GM18520 (cell line): ENCODE measurements at regions not wholly inside any gene's neighbourhood (a gene's known extent, or its start where the extent isn't known, plus 50 kb on each side); places are given as distances from the start of the nearest gene placed in this dataset.

ENCODE experiments used
- ATAC-seq: cut with Tn5 transposase; IDR thresholded peaks from one replicate; pipeline ENCODE4 v1.9.1; 2021; ENCODE audit not compliant: unreplicated experiment

GRCh38 chr20:10861090-10861489 lies 187.3 kb upstream of the JAG1 start:
- no peak for ATAC-seq

GRCh38 chr20:10861619-10862018 lies 187.8 kb upstream of the JAG1 start:
- ATAC-seq: no peak

DNA sequence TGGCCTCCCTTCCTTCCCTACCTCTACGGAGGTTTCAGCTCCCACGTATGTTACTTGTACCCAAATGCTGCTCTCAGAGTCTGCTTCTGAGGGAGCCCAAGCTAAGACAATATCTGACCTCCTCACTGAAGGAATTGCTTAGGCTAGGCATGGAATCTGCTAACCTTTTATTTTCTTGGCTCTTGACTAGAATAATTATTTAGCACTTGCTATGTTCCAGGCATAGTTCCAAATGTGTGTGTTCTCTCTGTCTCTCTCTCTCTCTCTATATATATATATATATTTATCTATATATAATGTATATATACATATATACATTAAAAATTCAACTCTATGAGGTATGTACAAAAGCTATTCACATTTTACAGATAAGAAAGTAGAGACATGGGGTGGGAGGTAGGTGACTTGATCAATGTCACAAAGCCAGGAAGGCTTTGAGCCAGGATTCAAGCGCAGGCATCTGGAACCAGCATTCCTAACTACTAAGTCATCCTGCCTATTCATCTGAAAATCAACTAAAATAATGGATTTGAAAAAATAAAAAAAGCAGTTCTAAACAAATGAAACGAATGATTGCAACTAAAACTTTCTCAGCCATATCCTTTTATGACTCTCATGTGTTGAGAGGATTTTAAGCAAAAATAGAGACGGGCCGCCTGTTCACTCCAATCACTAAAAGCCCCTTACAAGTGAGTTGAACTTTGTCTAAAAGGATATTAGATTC lies 189.7 kb upstream of the JAG1 start:
- ATAC-seq: no peak

DNA sequence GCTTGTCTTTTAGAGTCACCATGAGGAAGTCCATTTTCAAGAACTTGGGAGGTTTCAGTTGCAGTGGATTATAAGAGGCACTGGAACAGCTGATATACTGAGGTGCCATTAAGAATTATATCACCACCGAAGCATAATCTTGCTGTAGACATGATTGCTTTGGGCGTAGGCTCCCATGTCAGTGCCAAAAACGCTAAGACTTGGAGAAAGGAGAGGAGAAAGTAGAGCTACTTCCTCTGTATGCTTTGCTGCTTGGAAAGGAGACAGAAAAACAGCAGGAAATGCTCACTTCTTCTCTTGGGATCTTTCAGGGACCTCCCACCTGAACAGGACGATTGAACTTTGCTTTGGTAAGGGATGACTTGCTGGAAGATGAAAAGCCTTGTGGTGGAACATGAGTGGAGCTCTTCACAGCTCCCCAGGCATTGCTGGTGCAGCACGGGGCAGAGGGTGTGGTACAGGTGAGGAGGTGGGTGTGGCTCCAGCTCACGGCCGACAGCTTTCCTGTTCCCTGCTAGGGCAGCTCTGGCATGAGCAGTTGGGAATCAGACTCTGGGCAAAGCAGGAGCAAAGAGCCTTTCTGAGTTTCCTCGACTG lies 190.4 kb upstream of the JAG1 start:
- ATAC-seq: no peak

GRCh38 chr20:10868299-10868698 lies 194.5 kb upstream of the JAG1 start:
- no peak for ATAC-seq

DNA sequence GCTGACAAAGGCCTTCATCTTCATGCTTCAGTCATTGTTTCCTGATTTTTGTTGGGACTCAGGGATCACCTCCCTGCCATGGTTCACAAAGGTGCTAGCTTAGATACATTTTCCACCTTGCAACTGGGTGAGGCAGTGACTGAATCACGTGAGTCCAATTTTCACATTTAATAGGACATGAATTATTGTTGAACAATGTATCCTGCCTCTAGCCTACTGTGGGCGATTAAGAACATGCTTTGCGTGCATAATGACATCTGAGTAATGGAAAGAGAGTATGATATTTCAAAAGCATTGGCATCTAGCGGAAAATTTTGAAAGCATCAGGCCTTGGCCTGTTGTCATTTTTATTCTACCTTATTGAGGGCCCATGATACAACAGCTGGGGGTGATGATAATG lies 199.2 kb upstream of the JAG1 start:
- ATAC-seq: no peak

GRCh38 chr20:10875653-10876052 lies 201.9 kb upstream of the JAG1 start:
- ATAC-seq: no peak

GRCh38 chr20:10876558-10876957 lies 202.8 kb upstream of the JAG1 start:
- ATAC-seq: no peak

DNA sequence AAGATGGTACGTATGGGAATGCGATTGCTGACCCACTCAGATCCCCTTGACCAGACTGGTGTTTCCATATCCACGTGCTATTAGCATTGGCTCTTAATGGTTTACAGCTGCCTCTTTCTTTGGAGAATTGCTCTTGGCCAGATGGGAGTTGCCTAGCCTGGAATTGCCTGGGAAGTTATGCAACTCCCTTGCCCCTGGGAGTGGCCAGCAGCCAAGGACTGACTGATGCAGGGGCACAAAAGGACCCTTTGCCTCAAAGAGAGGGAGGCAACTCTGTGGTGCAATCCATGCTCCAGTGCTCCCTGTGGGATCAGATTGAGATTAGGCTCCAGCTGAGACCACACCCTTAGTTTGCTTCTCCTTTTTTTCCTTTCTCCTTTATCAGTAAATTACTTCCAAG lies 203.5 kb upstream of the JAG1 start:
- no peak for ATAC-seq

DNA sequence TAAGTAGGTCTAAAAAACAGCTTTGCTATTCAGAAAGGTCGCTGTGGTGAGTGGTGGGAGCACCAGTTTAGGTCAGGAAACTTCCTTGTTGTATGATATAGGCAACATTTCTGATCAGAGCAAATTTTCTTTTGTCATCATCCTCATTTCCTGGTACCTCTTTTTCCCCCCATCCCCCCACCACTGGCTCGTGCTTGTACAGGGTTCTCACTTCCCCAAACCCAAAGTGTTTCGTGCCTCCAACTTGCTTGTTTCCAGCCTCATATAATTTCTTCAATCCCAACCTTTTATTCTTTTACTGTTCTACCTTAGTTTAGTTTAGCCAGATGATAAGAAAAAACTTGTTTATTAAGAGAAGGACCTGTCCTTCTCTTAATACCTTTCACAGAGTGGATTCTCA lies 209.4 kb upstream of the JAG1 start:
- no peak for ATAC-seq

DNA sequence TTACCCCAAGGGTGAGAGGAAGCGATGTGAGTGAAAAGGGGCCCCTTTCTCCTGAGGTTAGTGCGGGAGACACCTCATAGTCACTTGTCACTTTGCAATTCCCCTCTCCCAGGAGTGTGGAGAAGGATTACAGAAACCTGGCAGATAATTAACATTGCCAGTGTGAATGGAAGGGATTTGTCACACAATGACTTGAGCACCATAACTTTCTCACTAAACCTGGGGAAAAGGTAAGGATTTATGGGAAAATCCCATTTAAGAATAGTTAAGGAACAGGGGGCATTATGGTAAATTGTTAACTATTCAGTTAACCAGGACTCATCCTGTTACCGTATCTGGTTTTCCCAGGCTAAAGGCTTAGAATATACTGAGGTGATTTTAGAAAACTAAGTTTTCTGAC lies 219.5 kb upstream of the JAG1 start:
- ATAC-seq: no peak

DNA sequence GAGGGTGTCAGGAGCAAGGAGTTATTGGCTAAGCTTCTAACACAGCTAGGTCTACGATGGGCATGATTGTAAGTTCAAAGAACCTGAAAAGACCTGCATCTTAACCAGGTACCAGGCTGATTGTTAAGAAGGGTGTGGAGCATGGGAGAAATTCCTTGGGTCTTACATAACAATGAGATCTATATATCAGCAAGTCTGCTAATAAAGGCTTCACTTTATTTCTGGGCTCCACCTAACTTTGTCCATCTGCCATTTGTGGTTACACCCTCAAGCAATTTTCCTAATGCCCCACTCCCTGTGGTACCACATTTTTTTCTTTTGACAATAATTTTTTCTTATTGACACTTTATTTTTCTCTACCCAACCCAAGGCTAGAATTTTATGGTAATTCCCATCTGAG lies 223.5 kb upstream of the JAG1 start:
- ATAC-seq: no peak

GRCh38 chr20:10898552-10898951 lies 224.8 kb upstream of the JAG1 start:
- no peak for ATAC-seq

GRCh38 chr20:10902174-10902573 lies 228.4 kb upstream of the JAG1 start:
- ATAC-seq: no peak

- no peak for ATAC-seq
Measured at GRCh38 chr20:10902576-10903282, 228.9 kb upstream of the JAG1 start.

GRCh38 chr20:10906834-10907233 lies 233.0 kb upstream of the JAG1 start:
- no peak for ATAC-seq

DNA sequence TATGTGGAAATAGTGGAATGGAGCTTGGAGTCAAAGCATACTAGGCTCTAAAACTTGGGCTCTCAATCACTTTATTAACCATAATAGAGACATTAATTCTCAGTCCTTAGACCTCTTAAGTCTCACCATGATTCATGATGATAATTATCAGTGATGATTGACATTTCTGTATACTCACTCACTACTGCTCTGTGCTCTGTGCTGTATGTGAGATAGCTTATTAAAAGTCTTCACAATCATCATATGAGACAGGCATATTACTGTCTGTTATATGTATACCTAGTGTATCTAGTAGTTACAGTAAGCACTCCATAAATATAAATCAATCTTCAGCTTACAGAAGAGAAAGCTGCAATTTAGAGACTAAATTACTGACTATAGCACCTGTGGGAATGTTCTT lies 236.0 kb upstream of the JAG1 start:
- no peak for ATAC-seq

DNA sequence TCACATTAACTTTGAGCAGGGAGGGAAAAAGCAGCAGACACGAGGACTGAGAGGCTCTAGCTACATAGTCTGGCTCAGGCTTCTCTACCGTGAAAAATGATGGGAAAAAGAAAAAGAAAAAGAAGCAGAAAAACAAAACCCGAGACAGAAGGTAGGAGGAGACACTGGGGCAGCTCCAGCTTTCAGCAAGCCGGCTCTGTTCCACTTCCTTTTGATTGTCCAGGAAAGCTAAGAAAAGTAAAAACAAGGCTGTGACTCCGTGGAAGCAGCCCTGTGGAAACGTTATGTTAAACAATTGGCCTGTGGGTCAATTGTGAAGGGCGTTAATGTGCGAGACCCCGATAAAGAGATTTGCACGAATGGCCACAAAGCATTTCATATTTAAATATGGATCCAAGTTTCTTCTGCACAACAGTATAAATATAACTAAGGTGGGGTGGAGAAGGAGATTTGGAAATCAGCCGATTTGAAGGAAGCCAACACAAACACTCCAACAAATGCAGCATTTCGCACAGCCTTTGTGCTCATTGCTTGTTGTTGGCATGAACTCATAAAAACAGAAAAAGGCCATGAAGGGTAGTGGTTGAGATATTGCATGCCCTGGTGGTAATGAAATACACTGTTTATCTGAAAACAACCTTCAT lies 236.9 kb upstream of the JAG1 start:
- ATAC-seq: no peak

DNA sequence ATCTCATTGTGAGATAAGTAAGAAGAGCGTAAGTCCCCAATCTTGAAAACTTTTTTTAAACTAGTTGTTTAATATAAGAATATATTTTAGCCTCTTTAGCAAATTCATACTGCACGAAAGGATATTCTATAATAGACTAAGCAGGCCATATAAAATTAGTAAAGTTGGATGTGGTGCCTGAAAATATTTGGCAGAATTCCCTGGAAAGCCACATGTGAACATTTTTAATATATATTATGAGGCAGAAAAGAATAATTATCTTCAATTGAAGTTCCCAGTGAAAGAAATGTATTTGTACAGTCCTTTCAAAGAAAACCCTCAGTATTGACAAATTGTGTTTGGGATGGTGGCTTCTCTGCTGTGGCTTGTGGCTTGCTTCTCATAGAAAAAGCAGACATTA lies 237.5 kb upstream of the JAG1 start:
- ATAC-seq: no peak

- ATAC-seq: no peak
Measured at GRCh38 chr20:10915815-10916214, 242.0 kb upstream of the JAG1 start.

DNA sequence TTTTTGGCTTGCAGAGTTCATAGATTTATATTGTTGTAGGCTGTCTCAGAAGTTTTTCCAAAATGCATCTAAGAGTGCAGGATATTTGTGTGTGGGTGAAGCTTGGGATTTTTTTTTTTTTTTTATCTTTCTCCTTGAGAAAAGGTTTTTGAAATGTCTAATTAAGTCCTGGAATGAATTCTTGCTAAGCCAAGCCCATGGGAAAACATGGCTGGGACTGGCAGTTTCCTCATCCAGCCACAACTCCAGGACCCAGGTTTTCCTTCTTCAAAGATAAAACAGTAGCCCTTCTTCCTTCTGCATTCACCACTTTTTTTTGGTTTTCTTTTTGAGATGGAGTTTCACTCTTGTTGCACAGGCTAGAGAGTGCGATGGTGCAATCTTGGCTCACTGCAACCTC lies 242.5 kb upstream of the JAG1 start:
- no peak for ATAC-seq

DNA sequence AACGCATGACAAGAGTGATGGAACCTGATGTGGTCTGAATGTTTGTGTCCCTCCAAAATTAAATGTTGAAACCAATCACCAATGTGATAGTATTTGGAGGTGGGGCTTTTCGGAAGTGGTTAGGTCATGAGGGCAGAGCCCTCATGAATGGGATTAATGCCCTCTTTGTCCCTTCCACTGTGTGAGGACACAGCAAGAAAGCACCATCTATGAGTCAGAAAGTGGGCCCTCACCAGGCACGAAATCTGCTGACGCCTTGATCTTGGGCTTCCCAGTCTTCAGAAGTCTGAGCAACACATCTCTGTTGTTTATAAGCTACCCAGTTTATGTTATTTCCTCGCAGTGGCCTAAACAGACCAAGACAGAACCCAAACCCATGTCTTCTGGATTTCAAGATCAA lies 244.0 kb upstream of the JAG1 start:
- ATAC-seq: no peak
